GM12878 (cell line): ENCODE measurements at regions not wholly inside any gene's neighbourhood (a gene's known extent, or its start where the extent isn't known, plus 50 kb on each side); places are given as distances from the start of the nearest gene placed in this dataset.
"Not testable (repeated sequence)": the region's sequence is repeated elsewhere in the genome, so short reads cannot be mapped to it uniquely, and the experiment has no call there.

Experiments used
- ATF3 ChIP-seq: IDR thresholded peaks from 2 replicates; pipeline ENCODE4 v1.6.1; 2011; ENCODE audit warnings: low read depth, mild to moderate bottlenecking, low read length, moderate library complexity, borderline replicate concordance; ENCODE audit errors: extremely low read depth
- CHD4 ChIP-seq: fragments of 200-600 bp; sonication (generic); IDR thresholded peaks from 2 replicates; pipeline ENCODE4 v1.6.1; 2016; ENCODE audit warnings: mild to moderate bottlenecking
- CTCF ChIP-seq, 3 experiments: IDR thresholded peaks in 2 of 3; conservative IDR thresholded peaks in 1 of 3; 2 replicates each; pipeline ENCODE4 v1.5.1; 2011; ENCODE audit warnings: low read depth in 3 of 3, low read length in 3 of 3, mild to moderate bottlenecking in 3 of 3, control low read depth in 2 of 3, moderate library complexity in 2 of 3, inconsistent platforms in 1 of 3, mixed read lengths in 1 of 3; ENCODE audit not compliant: control insufficient read depth in 2 of 3, insufficient read depth in 1 of 3; ENCODE audit errors: extremely low read depth in 1 of 3
- EP300 ChIP-seq, 2 experiments: fragments of 150-350 bp in 1 of 2; IDR thresholded peaks; 2 replicates each; pipeline ENCODE4 v1.6.1; 2011 to 2012; ENCODE audit warnings: low read depth in 2 of 2, low read length in 2 of 2, borderline replicate concordance in 1 of 2, improper control_type of control experiment in 1 of 2, inconsistent platforms in 1 of 2; ENCODE audit not compliant: control insufficient read depth in 1 of 2
- EZH2 ChIP-seq: IDR thresholded peaks from 2 replicates; pipeline ENCODE4 v1.6.1; 2012; ENCODE audit warnings: low read depth, mild to moderate bottlenecking, control low read depth, inconsistent platforms, low read length, borderline replicate concordance; ENCODE audit not compliant: control insufficient read depth
- FOXM1 ChIP-seq: IDR thresholded peaks from 2 replicates; pipeline ENCODE4 v1.6.1; 2012; ENCODE audit warnings: low read depth, mild to moderate bottlenecking, inconsistent platforms, low read length, moderate library complexity
- GABPA ChIP-seq: IDR thresholded peaks from 2 replicates; pipeline ENCODE4 v1.6.1; 2014; ENCODE audit warnings: antibody characterized with exemption, low read depth, mild to moderate bottlenecking, inconsistent platforms
- MYC ChIP-seq: IDR thresholded peaks from 2 replicates; pipeline ENCODE4 v1.6.1; 2011; ENCODE audit warnings: mild to moderate bottlenecking, low read length, moderate library complexity, inconsistent platforms; ENCODE audit not compliant: insufficient read depth, insufficient replicate concordance, insufficient read length, severe bottlenecking
- PBX3 ChIP-seq: IDR thresholded peaks from 2 replicates; pipeline ENCODE4 v1.6.1; 2011; ENCODE audit warnings: mild to moderate bottlenecking, low read depth, low read length, moderate library complexity; ENCODE audit not compliant: insufficient replicate concordance
- POLR2A ChIP-seq: IDR thresholded peaks from 2 replicates; pipeline ENCODE4 v1.6.1; 2011; ENCODE audit warnings: low read depth, mild to moderate bottlenecking, low read length
- RCOR1 ChIP-seq: conservative IDR thresholded peaks from 2 replicates; pipeline ENCODE4 v1.6.1; 2012; ENCODE audit warnings: low read depth, low read length, improper control_type of control experiment
- SP1 ChIP-seq: IDR thresholded peaks from one replicate; pipeline ENCODE4 v1.6.1; 2011; ENCODE audit warnings: low read depth, low read length
- SRF ChIP-seq, 2 experiments: IDR thresholded peaks; 2 replicates each; pipeline ENCODE4 v1.6.1; 2011; ENCODE audit warnings: low read depth in 2 of 2, low read length in 2 of 2, mild to moderate bottlenecking in 1 of 2, moderate library complexity in 1 of 2
- TAF1 ChIP-seq: IDR thresholded peaks from 2 replicates; pipeline ENCODE4 v1.6.1; 2011; ENCODE audit warnings: mild to moderate bottlenecking, low read depth, low read length, borderline replicate concordance

- not testable (repeated sequence) for TF ChIP-seq CTCF (IDR thresholded peaks at IDR 0.05 in 2 of 3, conservative IDR thresholded peaks at IDR 0.05 in 1 of 3; ENCODE audit: control insufficient read depth in 2 of 3, extremely low read depth in 1 of 3, insufficient read depth in 1 of 3, low read depth in 3 of 3, low read length in 3 of 3); CHD4; POLR2A; EZH2; GABPA; TAF1; EP300 (IDR thresholded peaks at IDR 0.05; ENCODE audit: borderline replicate concordance in 1 of 2, control insufficient read depth in 1 of 2, low read depth in 2 of 2, low read length in 2 of 2); SRF (IDR thresholded peaks at IDR 0.05; ENCODE audit: low read depth in 2 of 2, low read length in 2 of 2); ATF3; PBX3; SP1; RCOR1; FOXM1; MYC
Measured at GRCh38 chr10:64784451-64784850, 1263.2 kb downstream of the REEP3 start.
